Body of pancreas (tissue), 4 donors: ENCODE measurements at regions not wholly inside any gene's neighbourhood (a gene's known extent, or its start where the extent isn't known, plus 50 kb on each side); places are given as distances from the start of the nearest gene placed in this dataset.
"Not testable (repeated sequence)": the region's sequence is repeated elsewhere in the genome, so short reads cannot be mapped to it uniquely, and the experiment has no call there.

Source experiments
- POLR2A ChIP-seq, 3 donors: fragments of 450-650 bp; IDR thresholded peaks; one replicate each; pipeline ENCODE4 v1.6.1; 2016; ENCODE audit warnings: antibody characterized with exemption in 3 of 3, mild to moderate bottlenecking in 2 of 3
- TF ChIP-seq, protein P1 (sequence below), 7 experiments: fragments of 450-650 bp in 4 of 7; fragments of 200-600 bp in 3 of 7; sonication (generic) in 3 of 7; IDR thresholded peaks; one replicate each; pipeline ENCODE4 v1.5.1; 2016 to 2019; ENCODE audit warnings: antibody characterized with exemption in 7 of 7

DNA sequence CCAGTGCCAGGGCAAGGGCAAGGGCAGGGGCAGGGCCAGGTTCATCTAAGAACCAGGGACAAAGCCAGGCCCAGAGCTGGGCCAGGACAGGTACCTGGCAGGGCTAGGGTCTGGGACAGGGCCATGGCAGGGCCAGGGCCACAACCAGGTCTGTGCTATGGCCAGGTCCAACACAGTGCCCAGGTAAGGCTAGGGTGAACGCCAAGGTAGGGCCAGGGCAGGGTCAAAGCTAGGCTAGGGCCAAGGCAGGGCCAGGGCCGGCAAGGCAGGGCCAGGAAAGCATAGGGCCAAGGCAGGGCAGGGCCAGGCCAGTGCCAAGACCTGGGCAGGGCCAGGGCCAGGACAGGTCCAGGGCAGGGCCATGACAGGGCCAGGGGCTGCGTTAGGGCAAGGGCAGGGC, 398.7 kb downstream of the GOLGA6L6 start:
- TF ChIP-seq POLR2A (IDR thresholded peaks at IDR 0.05): not testable (repeated sequence)
- TF ChIP-seq, protein P1, sequence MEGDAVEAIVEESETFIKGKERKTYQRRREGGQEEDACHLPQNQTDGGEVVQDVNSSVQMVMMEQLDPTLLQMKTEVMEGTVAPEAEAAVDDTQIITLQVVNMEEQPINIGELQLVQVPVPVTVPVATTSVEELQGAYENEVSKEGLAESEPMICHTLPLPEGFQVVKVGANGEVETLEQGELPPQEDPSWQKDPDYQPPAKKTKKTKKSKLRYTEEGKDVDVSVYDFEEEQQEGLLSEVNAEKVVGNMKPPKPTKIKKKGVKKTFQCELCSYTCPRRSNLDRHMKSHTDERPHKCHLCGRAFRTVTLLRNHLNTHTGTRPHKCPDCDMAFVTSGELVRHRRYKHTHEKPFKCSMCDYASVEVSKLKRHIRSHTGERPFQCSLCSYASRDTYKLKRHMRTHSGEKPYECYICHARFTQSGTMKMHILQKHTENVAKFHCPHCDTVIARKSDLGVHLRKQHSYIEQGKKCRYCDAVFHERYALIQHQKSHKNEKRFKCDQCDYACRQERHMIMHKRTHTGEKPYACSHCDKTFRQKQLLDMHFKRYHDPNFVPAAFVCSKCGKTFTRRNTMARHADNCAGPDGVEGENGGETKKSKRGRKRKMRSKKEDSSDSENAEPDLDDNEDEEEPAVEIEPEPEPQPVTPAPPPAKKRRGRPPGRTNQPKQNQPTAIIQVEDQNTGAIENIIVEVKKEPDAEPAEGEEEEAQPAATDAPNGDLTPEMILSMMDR (IDR thresholded peaks at IDR 0.05): not testable (repeated sequence)
